WERI-Rb-1 (cell line): ENCODE measurements at regions not wholly inside any gene's neighbourhood (a gene's known extent, or its start where the extent isn't known, plus 50 kb on each side); places are given as distances from the start of the nearest gene placed in this dataset.

ENCODE experiments used
- DNase-seq: peaks from one replicate; pipeline ENCODE4 v3.0.0-alpha.2; 2020
- H3K27ac ChIP-seq: fragments of 250-450 bp; sonication (Bioruptor Pico); 2 replicates; pipeline ENCODE4 v1.5.1; 2020; ENCODE audit warnings: mild to moderate bottlenecking, moderate library complexity
- H3K27me3 ChIP-seq: fragments of 250-450 bp; sonication (Bioruptor Pico); 2 replicates; pipeline ENCODE4 v1.5.1; 2021; ENCODE audit warnings: mild to moderate bottlenecking, low read depth, moderate library complexity; ENCODE audit not compliant: insufficient read depth, severe bottlenecking
- H3K36me3 ChIP-seq: fragments of 250-450 bp; sonication (Bioruptor Pico); 2 replicates; pipeline ENCODE4 v1.5.1; 2020; ENCODE audit warnings: mild to moderate bottlenecking, moderate library complexity
- H3K4me3 ChIP-seq: 2 replicates; pipeline ENCODE4 v1.5.1; 2011; ENCODE audit warnings: low read depth, mild to moderate bottlenecking, control low read depth, low read length
- H3K9me3 ChIP-seq: fragments of 250-450 bp; sonication (Bioruptor Pico); 2 replicates; pipeline ENCODE4 v1.5.1; 2021; ENCODE audit warnings: mild to moderate bottlenecking, moderate library complexity; ENCODE audit not compliant: severe bottlenecking
- CTCF ChIP-seq: IDR thresholded peaks from 2 replicates; pipeline ENCODE4 v1.5.1; 2011; ENCODE audit warnings: low read depth, mild to moderate bottlenecking, control low read depth, inconsistent platforms, low read length

- H3K36me3 ChIP-seq = no peaks in the 10 kb centered on the region
- TF ChIP-seq CTCF = no peak
- DNase-seq = no peak
- H3K9me3 ChIP-seq = no peaks in the 10 kb centered on the region
- no peaks in the 10 kb centered on the region for H3K27me3 ChIP-seq
- H3K27ac ChIP-seq = no peak overlapping the region
- no peak overlapping the region for H3K4me3 ChIP-seq
These were observed 84.5 kb downstream of the BBS10 start for GRCh38 chr12:76263696-76264095.

GRCh38 chr12:76260390-76260748 is 87.8 kb downstream of the BBS10 start:
- DNase-seq = no peak
- no peak overlapping the region for H3K4me3 ChIP-seq
- no peak for TF ChIP-seq CTCF
- H3K36me3 ChIP-seq = no peaks in the 10 kb centered on the region
- H3K27ac ChIP-seq = no peak overlapping the region
- H3K27me3 ChIP-seq = no peaks in the 10 kb centered on the region
- no peaks in the 10 kb centered on the region for H3K9me3 ChIP-seq

GRCh38 chr12:76259660-76260389 is 88.4 kb downstream of the BBS10 start:
- Histone ChIP-seq H3K9me3 (no peaks in the 10 kb centered on the region), H3K4me3 (no peak overlapping the region), H3K36me3 (no peaks in the 10 kb centered on the region), H3K27ac (no peak overlapping the region), H3K27me3 (no peaks in the 10 kb centered on the region)
- DNase-seq = no peak
- no peak for TF ChIP-seq CTCF

- H3K4me3 ChIP-seq = no peak overlapping the region
- H3K27ac ChIP-seq = no peak overlapping the region
- no peaks in the 10 kb centered on the region for H3K27me3 ChIP-seq
- DNase-seq = no peak
- TF ChIP-seq CTCF = no peak
- no peaks in the 10 kb centered on the region for H3K36me3 ChIP-seq
- no peaks in the 10 kb centered on the region for H3K9me3 ChIP-seq
These were observed 89.1 kb downstream of the BBS10 start for GRCh38 chr12:76259106-76259505.

GRCh38 chr12:76256904-76257303 is 91.3 kb downstream of the BBS10 start:
- Histone ChIP-seq H3K9me3 (no peaks in the 10 kb centered on the region), H3K27me3 (no peaks in the 10 kb centered on the region), H3K4me3 (no peak overlapping the region), H3K27ac (no peak overlapping the region), H3K36me3 (no peaks in the 10 kb centered on the region)
- TF ChIP-seq CTCF = no peak
- no peak for DNase-seq

- Histone ChIP-seq H3K36me3 (no peaks in the 10 kb centered on the region), H3K27me3 (no peaks in the 10 kb centered on the region), H3K4me3 (no peak overlapping the region), H3K27ac (no peak overlapping the region), H3K9me3 (no peaks in the 10 kb centered on the region)
- no peak for DNase-seq
- no peak for TF ChIP-seq CTCF
These were observed 91.9 kb downstream of the BBS10 start for GRCh38 chr12:76256321-76256720.
